ENCODE measurements at regions not wholly inside any gene's neighbourhood (a gene's known extent, or its start where the extent isn't known, plus 50 kb on each side); places are given as distances from the start of the nearest gene placed in this dataset.

- TF ChIP-seq MYC (IDR thresholded peaks at IDR 0.05; ENCODE audit: low read depth, low read length) (no peak), CTCF (IDR thresholded peaks at IDR 0.05; ENCODE audit: low read depth, low read length) (no peak)
These were observed 944.8 kb upstream of the PCDH9 start for GRCh38 chr13:68174893-68175292.
